Fibroblast of peridontal ligament (primary cell): ENCODE measurements at regions not wholly inside any gene's neighbourhood (a gene's known extent, or its start where the extent isn't known, plus 50 kb on each side); places are given as distances from the start of the nearest gene placed in this dataset.

Source experiments
- DNase-seq: peaks from one replicate; pipeline ENCODE4 v3.0.0-alpha.2; 2010; ENCODE audit errors: extremely low read depth

GRCh38 chr1:36687312-36687711, 204.6 kb upstream of the CSF3R start:
- no peak for DNase-seq

- DNase-seq, result no peak
Observed at GRCh38 chr1:36675931-36676562, 193.3 kb upstream of the CSF3R start.

- DNase-seq, result no peak
Observed at GRCh38 chr1:36675106-36675505, 192.4 kb upstream of the CSF3R start.

- no peak for DNase-seq
Observed at GRCh38 chr1:36673202-36673601, 190.5 kb upstream of the CSF3R start.

- DNase-seq, result no peak
Observed at GRCh38 chr1:36669262-36669661, 186.5 kb upstream of the CSF3R start.

- no peak for DNase-seq
Observed at GRCh38 chr1:36667836-36668235, 185.1 kb upstream of the CSF3R start.

GRCh38 chr1:36667256-36667655, 184.5 kb upstream of the CSF3R start:
- no peak for DNase-seq

GRCh38 chr1:36665478-36666080, 182.9 kb upstream of the CSF3R start:
- DNase-seq, result no peak

- no peak for DNase-seq
Observed at GRCh38 chr1:36664571-36665287, 182.0 kb upstream of the CSF3R start.

- no peak for DNase-seq
Observed at GRCh38 chr1:36663772-36664430, 181.2 kb upstream of the CSF3R start.

- no peak for DNase-seq
Observed at GRCh38 chr1:36658838-36659237, 176.1 kb upstream of the CSF3R start.

- DNase-seq, result no peak
Observed at GRCh38 chr1:36657826-36658225, 175.1 kb upstream of the CSF3R start.

GRCh38 chr1:36656838-36657237, 174.1 kb upstream of the CSF3R start:
- DNase-seq, result no peak

GRCh38 chr1:36656271-36656670, 173.6 kb upstream of the CSF3R start:
- no peak for DNase-seq

- no peak for DNase-seq
Observed at GRCh38 chr1:36654586-36654985, 171.9 kb upstream of the CSF3R start.

- peak; percentile 9 for DNase-seq
Observed at GRCh38 chr1:36653850-36654249, 171.1 kb upstream of the CSF3R start.

- DNase-seq, result no peak
Observed at GRCh38 chr1:36652586-36652985, 169.9 kb upstream of the CSF3R start.

- no peak for DNase-seq
Observed at GRCh38 chr1:36652011-36652410, 169.3 kb upstream of the CSF3R start.

GRCh38 chr1:36651176-36651910, 168.6 kb upstream of the CSF3R start:
- no peak for DNase-seq

GRCh38 chr1:36650200-36651065, 167.7 kb upstream of the CSF3R start:
- peak; percentile 37 for DNase-seq

- no peak for DNase-seq
Observed at GRCh38 chr1:36645867-36646266, 163.2 kb upstream of the CSF3R start.
